Lung (tissue), 11 donors: ENCODE measurements at regions not wholly inside any gene's neighbourhood (a gene's known extent, or its start where the extent isn't known, plus 50 kb on each side); places are given as distances from the start of the nearest gene placed in this dataset.
A peak's percentile ranks its signal among the peaks of the same experiment; 100 is the strongest.

Experiments used
- ATAC-seq: fragments of 200-7000 bp; cut with Tn5 transposase; one replicate; pipeline ENCODE4 v1.9.1; 2020; ENCODE audit warnings: moderate number of reproducible peaks; ENCODE audit not compliant: insufficient read depth, low FRiP score
- DNase-seq, 3 donors: peaks; one replicate each; pipeline ENCODE4 v3.0.0-alpha.2; 2013 to 2017
- H3K27ac ChIP-seq, 2 donors: one replicate each; pipeline ENCODE4 v1.5.1; 2013; ENCODE audit warnings: mild to moderate bottlenecking in 2 of 2, moderate library complexity in 2 of 2, control low read depth in 1 of 2, inconsistent platforms in 1 of 2, low read depth in 1 of 2, low read length in 1 of 2
- H3K27me3 ChIP-seq, 3 donors: one replicate each; pipeline ENCODE4 v1.5.1; 2013; ENCODE audit warnings: low read length in 2 of 3; ENCODE audit not compliant: control insufficient read depth in 3 of 3, insufficient read depth in 3 of 3
- H3K36me3 ChIP-seq, 4 donors: one replicate each; pipeline ENCODE4 v1.5.1; 2013; ENCODE audit warnings: low read length in 4 of 4, mild to moderate bottlenecking in 1 of 4, moderate library complexity in 1 of 4; ENCODE audit not compliant: control insufficient read depth in 4 of 4, insufficient read depth in 4 of 4
- H3K4me1 ChIP-seq, 5 donors: one replicate each; pipeline ENCODE4 v1.5.1; 2013; ENCODE audit warnings: low read length in 5 of 5, mild to moderate bottlenecking in 2 of 5, moderate library complexity in 1 of 5; ENCODE audit not compliant: control insufficient read depth in 5 of 5, insufficient read depth in 5 of 5
- H3K4me3 ChIP-seq: one replicate; pipeline ENCODE4 v1.5.1; 2013; ENCODE audit warnings: mild to moderate bottlenecking, control low read depth, moderate library complexity
- H3K9ac ChIP-seq, 2 donors: one replicate each; pipeline ENCODE4 v1.5.1; 2013; ENCODE audit warnings: low read length in 2 of 2, control low read depth in 1 of 2; ENCODE audit not compliant: insufficient read depth in 1 of 2
- H3K9me3 ChIP-seq, 4 donors: one replicate each; pipeline ENCODE4 v1.5.1; 2013; ENCODE audit warnings: low read length in 3 of 4, mild to moderate bottlenecking in 1 of 4, moderate library complexity in 1 of 4; ENCODE audit not compliant: control insufficient read depth in 4 of 4, insufficient read depth in 3 of 4
- WGBS, 2 donors: extraction: QIAGEN DNeasy Blood & Tissue Kit; methylation state at CpG; one replicate each; pipeline ENCODE4 v1.1.7; 2013; 5-methylcytosine and 5-hydroxymethylcytosine counted together
- TF ChIP-seq, protein P1 (sequence below): IDR thresholded peaks from 2 replicates; pipeline ENCODE4 v1.5.1; 2012; ENCODE audit warnings: mild to moderate bottlenecking; ENCODE audit errors: control extremely low read depth, extremely low read depth
- donor health status: control.
- donor health status: control.
- donor health status: Bipolar disorder and iron deficiency.
- donor health status: healthy.
- donor health status: DM: yes; HTN: yes; CAD: no.

DNA sequence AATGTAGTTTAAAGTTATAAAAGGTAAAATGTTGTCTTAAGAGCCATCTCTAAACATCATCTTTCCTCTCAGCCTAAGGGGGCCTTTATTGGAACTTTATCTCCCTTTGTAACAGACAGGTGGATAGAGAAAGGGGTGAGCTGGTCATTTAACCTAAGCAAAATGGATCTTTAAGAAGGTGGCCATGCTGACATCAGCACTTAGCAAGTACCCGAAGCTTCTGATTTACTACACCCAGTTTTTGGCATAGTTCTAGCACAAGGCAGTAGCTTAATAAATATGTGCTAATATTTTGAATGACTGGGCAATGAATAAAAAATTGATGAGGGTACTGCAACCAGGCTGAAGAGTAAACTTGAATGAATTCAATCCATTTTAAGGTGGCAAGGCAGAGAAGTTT, 172.7 kb downstream of the GABRG1 start:
- H3K9ac ChIP-seq = no peak overlapping the region
- no peaks in the 10 kb centered on the region for H3K27me3 ChIP-seq
- H3K36me3 ChIP-seq = no peaks in the 10 kb centered on the region
- no peak overlapping the region for H3K27ac ChIP-seq
- DNase-seq (no peak), ATAC-seq (no peak)
- H3K9me3 ChIP-seq = no peaks in the 10 kb centered on the region
- WGBS, 2 donors = 83 to 89% methylated on average over 1 of the region's 1 CpG
- no peak overlapping the region for H3K4me3 ChIP-seq
- H3K4me1 ChIP-seq = no peaks in the 10 kb centered on the region
- TF ChIP-seq, protein P1, sequence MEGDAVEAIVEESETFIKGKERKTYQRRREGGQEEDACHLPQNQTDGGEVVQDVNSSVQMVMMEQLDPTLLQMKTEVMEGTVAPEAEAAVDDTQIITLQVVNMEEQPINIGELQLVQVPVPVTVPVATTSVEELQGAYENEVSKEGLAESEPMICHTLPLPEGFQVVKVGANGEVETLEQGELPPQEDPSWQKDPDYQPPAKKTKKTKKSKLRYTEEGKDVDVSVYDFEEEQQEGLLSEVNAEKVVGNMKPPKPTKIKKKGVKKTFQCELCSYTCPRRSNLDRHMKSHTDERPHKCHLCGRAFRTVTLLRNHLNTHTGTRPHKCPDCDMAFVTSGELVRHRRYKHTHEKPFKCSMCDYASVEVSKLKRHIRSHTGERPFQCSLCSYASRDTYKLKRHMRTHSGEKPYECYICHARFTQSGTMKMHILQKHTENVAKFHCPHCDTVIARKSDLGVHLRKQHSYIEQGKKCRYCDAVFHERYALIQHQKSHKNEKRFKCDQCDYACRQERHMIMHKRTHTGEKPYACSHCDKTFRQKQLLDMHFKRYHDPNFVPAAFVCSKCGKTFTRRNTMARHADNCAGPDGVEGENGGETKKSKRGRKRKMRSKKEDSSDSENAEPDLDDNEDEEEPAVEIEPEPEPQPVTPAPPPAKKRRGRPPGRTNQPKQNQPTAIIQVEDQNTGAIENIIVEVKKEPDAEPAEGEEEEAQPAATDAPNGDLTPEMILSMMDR = no peak

DNA sequence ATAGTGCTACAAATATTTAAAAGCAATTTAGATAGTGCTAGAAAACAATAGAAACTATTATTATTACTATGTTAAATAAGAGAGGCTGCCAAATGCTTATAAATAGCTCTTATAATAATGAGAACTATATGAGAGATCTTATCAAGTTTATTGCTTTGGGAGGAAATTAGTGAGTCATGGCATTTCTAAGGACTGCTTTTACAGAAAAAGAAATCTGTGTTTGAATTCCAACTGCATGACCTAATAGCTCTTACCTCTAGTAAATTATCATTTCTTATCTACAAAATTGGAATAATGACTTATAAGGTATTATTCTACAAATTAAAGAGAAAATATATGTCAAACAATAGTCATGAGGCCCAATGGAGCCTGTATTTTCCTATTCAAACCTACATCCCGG, 177.2 kb downstream of the GABRG1 start:
- Histone ChIP-seq H3K4me1 (no peaks in the 10 kb centered on the region), H3K9ac (no peak overlapping the region), H3K27me3 (no peaks in the 10 kb centered on the region), H3K4me3 (no peak overlapping the region), H3K36me3 (no peaks in the 10 kb centered on the region), H3K27ac (no peak overlapping the region), H3K9me3 (no peaks in the 10 kb centered on the region)
- ATAC-seq (no peak), DNase-seq (no peak)
- TF ChIP-seq, protein P1 = no peak
- WGBS, 2 donors = 78 to 96% methylated on average over 1 of the region's 1 CpG

DNA sequence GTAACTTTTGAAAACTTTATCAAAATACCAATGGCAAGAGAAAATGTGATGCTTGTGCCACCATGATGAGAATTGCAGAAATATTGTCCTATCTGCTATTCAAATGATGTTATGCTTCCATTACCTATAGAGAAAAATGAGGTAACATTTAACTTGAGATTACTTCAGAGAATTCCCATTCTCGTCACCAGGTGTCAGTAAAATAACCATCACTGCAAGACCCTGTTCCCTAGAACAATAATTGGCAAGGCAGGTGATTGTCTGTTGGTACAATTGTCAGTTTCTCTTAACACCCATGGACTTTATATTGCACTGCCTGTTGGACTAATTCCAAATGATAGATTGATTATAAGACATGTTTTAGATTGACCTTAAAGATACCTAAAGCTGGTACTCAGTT, 179.9 kb downstream of the GABRG1 start:
- ATAC-seq (no peak), DNase-seq (peak in 2 of 3 donors; percentile 6 to 15)
- Histone ChIP-seq H3K4me1 (peaks cover 0 to 4% (median 0%) of the 10 kb centered on the region in 5 donors), H3K36me3 (no peaks in the 10 kb centered on the region), H3K4me3 (no peak overlapping the region), H3K9ac (no peak overlapping the region), H3K27me3 (no peaks in the 10 kb centered on the region), H3K27ac (no peak overlapping the region), H3K9me3 (no peaks in the 10 kb centered on the region)
- 63 to 67% methylated on average over 1 of the region's 1 CpG for WGBS, 2 donors
- TF ChIP-seq, protein P1 = no peak

DNA sequence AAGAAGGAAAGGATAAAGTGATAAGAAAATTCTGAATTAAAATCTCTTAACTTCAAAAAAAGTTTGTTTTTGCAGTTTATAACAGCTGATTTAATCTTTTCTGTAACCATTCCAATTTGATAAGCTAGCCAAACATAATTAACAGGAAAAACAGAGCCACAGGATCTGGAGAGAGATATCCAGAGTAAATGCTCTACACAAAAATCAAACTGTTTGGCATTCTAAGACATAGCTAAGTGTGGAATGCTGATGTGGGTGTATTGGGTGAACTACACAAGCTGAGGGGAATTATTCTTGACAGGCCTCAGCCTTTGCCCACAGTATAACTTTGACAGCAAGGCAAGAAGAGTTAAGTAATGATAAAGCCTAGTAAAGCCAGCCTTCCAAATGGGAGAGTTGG, 184.8 kb downstream of the GABRG1 start:
- ATAC-seq (no peak), DNase-seq (peak in 2 of 3 donors; percentile 19 to 29)
- H3K27me3 ChIP-seq = no peaks in the 10 kb centered on the region
- H3K9ac ChIP-seq = no peak overlapping the region
- no peak overlapping the region for H3K4me3 ChIP-seq
- H3K4me1 ChIP-seq = peaks cover 0 to 9% (median 0%) of the 10 kb centered on the region in 5 donors
- no peak overlapping the region for H3K27ac ChIP-seq
- TF ChIP-seq, protein P1 = no peak
- H3K9me3 ChIP-seq = no peaks in the 10 kb centered on the region
- H3K36me3 ChIP-seq = no peaks in the 10 kb centered on the region
